Stimulated activated CD4-positive, alpha-beta T cell treated with anti-CD3 and anti-CD28 coated beads, Interleukin-12 subunit alpha, Interleukin-12 subunit beta, amount 100 ng/mL, for 24 hours (primary cell): ENCODE measurements at regions not wholly inside any gene's neighbourhood (a gene's known extent, or its start where the extent isn't known, plus 50 kb on each side); places are given as distances from the start of the nearest gene placed in this dataset.

Experiments
- DNase-seq, 2 experiments: peaks; one replicate each; pipeline ENCODE4 v3.0.0-alpha.2; 2020; ENCODE audit warnings: low read depth in 2 of 2

DNA sequence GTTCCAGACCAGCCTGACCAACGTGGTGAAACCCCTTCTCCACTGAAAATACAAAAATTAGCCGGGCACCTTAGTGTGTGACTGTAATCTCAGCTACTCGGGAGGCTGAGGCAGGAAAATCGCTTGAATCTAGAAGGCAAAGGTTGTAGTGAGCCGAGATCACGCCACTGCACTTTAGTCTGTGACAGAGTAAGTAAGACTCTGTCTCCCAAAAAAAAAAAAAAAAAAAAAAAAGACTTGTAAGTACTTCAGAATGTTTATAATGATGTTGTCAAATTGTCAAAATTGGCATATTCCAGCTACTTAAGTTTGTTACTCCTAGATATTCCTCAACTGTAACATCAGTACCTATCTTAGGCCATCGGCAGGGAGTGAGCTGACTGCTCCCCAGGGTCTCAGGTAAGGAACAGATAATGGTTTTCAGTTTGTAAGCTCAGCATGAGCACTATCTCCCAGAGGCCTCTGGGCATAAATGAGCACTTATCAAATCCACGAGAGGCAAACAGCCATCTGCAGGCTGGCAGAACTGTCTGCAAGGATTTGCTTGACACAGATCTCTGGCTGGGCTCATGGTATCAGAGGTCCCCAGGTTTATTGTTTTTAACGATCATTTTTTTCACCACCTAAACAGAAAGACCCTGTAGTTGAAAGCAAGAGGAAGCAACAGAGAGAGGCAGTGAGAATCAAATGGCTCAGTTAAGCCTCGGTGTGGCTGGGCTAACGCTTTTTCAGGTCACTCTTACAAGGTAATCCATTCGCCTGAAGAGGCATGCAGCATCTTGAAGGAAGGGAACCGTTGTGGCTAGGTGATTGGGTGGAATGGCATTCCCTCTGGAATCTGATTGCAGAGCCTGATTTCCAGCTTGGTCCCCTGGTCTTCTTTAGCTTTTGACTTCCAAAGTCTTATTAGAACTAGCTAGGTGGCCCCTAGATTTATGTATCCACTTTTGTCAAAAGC, 115.9 kb downstream of the LY86 start:
- no peak for DNase-seq

DNA sequence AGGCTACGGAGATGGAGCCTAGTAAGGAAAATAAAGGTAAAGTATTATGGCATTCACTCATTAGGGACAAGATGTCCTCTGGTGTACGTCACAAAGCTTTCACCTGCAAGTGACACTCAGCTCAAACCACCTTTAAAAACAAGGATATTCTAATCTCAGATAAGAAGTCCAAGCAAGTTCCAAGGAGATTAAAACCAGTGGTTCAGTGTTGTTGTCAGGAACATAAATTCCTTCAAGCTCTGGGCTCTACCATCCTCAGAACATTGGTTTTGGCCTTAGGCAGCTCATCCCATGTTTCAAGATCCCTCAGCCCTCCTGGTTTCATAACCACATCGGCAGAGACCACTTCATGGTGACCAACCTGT, 116.5 kb downstream of the LY86 start:
- DNase-seq = no peak

DNA sequence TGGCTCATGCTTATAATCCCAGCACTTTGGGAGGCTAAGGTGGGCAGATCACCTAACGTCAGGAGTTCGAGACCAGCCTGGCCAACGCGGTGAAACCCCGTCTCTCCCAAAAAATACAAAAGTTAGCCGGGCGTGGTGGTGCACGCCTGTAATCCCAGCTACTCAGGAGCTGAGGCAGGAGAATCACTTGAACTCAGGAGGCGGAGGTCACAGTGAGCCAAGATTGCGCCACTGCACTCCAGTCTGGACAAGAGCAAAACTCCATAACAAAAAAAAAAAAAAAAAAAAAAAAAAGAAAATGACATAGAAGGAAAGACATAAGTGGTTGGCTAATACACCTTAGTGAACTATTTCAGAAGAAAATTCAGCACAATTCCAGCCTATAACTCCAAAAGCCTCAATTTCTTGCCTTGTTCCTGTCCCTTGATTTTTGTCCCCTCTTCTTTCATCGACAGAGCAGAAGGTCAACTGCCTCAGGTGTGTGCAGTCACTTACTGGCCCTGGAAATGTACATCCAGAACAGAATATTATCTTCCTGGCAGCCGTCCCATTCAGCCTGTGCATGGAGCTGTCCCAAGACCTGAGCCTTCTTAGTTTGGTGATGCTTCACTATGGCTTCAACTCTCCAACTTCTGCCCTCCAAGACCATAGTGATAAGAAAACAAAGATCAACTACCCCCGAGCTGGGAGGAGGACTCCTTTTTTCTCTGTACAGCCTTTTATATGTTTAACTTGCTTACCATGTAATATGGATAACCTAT, 117.6 kb downstream of the LY86 start:
- no peak for DNase-seq

DNA sequence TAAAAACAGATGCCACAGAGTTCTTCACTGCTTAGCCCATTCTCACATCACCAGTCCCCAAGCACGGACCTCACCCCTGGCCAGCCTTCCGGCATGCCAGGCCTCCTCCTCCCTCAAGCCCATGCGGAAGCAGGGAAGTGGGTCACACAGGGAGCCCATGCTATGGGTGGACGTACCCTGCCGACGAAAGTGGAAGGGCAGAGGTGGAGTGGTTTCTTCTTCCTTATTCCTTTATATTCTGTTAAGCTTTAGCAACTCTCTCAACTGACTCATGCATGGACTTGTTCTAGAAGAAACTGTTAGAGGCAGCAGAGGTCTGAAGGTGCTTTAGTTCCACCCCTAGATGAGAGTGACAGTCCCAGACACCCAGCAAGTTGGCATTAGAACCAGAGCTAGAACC, 118.6 kb downstream of the LY86 start:
- DNase-seq = no peak

DNA sequence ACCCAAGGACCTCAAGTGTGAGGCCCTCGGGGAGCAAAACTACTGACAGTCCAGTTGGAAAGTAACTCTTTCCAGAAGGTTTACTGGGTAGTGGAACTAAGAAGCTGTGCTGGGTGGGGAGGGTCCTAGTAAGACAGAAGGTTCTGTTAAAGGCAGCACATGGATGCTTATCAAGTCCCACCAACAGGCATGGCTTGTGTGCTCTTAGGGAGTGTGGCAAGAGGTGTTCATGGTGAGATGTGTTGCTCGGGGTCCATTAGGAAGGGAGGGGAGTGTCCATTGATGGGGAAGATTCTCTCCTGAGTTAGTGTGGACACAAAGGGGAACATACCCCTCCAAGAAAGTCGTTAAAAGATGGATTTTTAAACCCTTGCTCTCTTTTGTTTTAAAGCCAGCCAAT, 120.6 kb downstream of the LY86 start:
- DNase-seq = no peak

DNA sequence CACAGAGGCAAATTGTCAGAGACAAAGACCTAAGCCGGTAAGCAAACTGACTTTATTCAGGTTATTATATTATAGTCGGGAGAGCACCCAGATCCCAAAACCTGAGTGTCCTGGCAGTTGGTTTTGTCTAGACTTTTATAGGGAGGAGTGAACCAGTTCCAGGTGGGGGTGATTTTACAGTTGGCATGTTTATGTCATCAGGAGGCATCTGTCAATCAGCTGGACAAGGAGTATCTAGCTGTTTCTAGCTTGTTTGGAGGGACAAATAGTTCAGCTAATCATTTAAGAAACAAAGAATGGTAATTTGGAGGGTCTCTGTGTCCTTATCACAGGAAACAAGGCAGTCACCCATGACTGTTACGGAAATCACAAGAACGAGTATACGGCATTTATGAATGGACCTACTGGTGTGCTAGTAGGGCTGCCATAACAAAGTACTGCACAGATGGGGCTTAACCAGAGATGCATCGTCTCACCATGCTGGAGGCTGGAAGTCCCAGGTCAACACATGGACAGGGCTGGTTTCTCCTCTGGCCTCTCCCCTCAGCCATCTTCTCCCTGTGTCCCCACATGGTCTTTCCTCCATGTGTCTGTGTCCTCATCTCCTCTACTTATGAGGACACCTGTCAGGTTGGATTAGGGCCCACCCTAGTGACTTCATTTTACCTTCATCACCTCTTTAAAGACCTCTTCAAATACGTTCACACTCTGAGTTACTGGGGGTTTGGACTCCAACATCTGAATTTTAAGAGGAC, 122.7 kb downstream of the LY86 start:
- DNase-seq = no peak

DNA sequence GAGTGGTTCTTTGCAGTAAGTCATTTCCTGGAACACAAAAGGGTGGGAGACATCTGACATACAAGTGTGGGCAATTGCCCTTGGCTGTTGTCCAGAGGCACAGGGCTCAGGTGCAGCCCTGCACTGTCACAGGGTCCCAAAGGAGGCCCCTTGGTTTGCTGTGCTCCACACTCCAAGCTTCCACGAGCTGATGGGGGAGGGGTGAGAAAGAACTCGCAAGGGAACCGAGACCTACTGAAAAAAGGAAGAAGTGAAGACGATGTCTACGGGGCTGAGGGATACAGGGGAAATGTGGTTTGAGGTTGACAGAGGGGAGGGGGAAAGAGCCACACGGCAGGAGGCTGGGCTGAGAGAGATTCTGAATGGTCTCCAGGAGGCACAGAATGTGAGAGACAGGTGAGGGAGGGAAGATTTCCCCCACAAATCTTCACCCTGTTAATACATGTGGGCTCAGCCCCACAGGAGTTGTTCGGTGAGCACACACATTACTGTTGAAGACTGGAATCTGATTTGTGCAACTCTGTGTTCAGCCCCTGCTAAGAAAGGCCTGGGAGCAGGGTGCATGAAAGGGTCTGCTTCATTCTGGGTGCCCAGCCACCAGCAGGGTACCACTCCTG, 123.4 kb downstream of the LY86 start:
- no peak for DNase-seq

DNA sequence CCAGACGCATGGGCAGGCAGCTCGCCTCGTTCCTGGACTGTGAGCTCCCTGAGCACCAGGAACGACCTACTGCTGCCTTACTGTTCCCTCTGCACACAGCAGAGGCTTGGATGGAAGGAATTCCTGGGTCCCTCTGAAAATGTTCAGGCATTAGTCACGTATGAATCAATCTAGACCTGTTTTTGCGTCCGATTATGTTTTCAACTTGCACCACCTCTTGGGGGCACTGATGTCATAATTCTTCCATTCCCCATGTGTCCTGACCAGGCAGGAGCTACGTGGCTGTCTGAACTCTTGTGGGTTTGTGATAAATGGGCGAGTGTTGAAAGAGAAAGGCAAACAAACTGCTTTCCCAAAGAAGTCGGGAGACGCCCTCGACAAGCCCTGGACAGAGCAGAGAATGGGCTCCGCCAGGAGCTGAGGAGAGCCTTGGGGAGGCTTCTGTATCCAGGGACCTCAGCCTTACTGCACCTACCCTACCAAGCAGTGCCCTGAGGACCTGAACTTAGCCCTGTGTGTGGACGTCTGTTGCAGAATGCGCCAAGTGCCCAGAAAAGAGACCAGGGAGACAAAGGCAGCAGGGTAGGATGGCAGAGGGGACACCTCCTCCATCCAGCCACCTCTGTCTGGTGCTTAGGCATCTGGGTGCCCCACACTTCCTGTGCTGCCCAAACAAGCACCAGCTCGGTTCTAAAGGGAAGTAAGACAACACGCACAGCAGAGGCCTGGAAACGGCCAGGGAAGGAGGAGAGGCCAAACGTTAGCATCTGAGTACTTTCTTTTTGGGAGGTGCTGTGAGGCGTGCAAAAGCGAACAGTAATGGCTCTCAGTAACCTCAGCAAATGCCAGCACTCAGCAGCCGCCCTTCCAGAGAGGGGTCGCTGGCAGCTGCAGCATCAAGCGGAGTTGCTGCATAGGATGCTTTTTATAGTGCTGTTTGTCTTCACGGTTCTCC, 124.2 kb downstream of the LY86 start:
- DNase-seq = no peak

DNA sequence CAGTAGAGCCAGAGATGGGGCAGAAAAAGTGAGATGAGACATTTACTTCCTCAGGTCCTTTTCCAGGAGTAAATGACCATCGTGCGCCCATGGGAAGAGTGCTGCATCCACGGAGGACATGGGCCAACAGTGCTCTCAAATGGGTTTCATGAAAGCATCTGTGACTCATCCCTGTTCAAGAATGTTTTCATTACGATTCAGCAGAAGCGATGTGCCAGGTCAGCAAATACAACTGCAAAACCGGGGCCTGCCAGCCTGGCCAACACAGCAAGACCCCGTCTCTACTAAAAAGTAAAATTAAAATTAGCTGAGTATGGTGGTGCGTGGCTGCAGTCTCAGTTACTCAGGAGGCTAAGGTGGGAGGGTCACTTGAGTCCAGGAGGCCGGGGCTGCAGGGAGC, 125.1 kb downstream of the LY86 start:
- DNase-seq = no peak

DNA sequence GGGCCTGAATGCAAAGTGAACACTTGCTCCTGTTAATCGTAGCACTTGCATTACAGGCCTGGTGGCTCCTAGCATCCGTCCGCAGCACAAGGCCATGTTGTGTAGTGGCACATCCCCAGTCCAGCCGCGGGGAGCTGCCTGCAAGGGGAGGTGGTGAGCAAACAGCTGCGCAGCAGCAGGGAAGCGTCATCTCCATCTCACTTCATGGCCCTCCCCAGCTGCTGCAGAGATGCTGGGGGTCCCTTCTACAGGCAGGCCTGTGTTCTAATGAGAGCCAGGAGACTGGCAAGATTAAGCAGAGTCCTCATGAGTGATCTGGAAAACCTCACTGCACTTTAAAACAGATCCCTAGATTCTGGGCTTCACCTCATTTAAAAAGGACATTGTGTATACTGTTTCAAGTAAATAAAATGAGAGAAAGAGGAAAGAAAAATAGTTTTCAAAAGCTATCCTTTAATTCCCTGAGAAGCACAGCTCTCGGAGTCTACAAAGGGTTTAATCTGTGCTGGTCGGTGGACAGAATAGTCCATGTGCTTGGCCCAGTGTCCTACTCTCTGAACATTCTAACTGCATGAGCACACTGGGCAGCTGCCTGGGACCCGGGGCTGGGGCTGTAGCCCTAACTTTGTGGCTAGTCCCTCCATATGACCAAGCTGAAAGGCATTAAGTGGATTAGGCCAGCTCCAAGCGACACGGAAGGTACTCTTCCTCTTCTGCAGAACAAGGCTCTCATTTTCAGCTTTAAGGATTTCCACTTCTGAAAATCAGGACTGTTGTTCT, 125.8 kb downstream of the LY86 start:
- DNase-seq = no peak

DNA sequence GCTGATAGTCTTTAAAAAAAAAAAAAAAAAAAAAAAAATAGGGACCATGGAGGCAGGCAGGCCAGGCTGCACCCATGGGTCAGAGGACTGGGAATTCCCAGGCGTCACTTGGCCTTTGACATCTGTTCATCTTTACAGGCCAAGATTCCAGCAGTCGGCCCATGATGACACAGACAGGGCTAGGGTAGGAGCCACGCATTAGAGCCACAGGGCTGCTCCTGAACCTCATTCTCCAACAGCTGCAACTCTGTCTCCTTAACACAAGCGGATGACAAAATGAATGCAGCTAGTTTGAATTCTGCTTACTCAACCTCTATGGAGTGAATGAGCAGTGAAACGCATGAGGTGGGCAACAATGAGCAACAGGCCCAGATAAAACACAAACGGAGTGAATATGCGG, 126.4 kb downstream of the LY86 start:
- DNase-seq = no peak

DNA sequence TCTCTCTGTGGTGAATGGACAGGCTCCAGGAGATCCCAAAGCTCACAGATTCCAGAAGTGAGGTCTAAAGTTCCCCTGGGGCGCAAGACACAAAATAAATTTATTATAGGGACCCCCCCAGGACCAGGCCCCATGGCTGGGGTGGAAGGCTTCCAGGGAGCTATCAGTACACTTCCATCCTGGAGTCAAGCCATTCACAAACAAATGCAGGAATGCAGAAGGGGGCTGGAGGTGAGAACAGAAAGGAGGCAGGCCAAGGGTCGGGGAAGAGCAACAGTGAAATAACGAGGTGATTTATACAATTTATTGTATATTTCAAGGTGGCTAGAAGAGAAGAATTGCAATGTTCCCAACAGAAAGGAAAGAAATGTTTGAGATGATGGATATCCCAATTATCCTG, 126.9 kb downstream of the LY86 start:
- DNase-seq = no peak

DNA sequence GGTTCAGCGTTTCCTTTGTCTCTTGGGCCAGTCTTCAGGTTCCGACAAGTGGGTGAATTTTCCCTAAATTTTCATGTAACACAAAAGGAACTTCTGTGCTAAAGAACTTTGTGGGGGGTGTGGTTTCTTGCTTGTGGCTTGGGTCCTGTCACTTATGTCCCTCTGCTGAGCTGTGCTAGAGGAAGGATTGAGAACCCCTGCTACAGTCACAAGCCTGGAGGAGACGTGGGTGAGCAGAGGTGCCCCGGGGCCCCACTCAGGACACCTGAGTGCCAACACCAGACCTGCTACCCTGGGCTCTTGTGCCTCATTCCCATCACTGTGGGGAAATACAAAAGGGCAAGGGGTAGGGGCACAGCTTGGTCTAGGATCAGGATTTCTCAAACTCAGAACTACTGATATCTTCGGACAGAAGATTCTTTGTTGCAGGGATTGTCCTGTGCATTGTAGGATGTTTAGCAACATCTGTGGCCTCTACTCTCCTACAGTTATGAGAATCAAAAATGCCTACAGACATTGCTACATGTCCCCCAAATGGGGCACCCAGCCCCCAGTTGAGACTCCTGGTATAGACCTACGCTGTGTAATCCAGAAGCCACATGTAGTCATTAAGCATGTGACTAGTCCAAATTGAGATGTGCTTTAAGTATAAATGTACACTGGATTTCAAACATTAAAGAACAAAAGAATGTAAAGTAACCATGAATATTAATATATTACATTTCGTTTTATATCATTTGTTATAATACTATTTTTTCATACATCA, 128.7 kb downstream of the LY86 start:
- no peak for DNase-seq

DNA sequence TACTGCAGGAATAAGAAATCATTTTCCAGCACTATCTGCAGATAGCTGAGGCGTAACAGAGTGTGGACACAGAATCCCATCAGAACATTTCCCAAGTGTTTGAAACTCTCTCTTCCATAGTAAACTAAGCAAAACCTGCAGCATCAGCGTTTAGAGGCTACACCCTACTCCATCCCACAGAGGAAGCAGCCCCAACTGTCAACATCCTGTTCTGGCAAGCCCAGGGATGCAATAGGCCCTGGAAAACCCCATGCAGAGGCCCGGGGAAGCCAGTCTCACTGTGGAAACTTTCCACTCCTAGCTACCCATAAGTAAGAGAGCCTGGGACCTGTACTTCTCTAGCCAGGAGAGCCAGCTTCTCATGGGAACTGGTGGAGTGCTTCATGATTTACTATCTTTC, 129.4 kb downstream of the LY86 start:
- DNase-seq = no peak

DNA sequence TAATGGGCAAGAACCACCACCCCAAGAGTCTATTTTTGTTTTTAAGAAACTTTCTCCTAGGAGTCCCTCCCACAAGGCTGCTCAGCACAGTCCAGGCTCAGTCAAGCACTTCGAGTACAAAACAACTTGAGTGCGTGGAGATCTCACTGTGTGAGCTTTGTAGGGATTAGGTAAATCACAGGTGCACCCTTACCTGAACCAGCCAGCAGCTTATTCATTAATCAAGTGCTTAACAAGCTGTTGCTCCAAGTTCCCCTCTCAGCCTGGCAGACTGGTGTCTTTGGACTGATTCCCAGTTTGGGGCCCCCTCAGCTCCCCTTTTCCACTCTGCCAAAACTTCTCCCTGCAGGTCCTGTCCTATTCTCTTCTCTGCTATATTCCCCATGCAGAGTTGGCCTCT, 133.1 kb downstream of the LY86 start:
- no peak for DNase-seq

DNA sequence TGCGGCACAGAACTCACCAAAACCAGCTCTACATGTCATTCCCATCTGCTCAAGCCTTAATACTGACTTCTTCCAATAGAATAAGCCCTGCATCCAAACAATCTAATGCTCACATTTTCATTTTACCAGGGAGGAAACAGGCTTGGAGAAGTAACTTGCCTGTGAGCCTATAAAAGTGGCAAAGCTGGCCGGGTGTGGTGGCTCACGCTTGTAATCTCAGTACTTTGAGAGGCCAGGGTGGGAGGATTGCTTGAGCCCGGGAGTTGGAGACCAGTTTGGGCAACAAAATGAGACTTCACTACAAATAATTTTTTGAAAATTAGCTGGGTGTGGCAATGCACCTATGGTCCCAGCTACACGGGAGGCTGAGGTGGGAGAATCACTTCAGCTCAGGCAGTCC, 133.7 kb downstream of the LY86 start:
- DNase-seq = no peak

DNA sequence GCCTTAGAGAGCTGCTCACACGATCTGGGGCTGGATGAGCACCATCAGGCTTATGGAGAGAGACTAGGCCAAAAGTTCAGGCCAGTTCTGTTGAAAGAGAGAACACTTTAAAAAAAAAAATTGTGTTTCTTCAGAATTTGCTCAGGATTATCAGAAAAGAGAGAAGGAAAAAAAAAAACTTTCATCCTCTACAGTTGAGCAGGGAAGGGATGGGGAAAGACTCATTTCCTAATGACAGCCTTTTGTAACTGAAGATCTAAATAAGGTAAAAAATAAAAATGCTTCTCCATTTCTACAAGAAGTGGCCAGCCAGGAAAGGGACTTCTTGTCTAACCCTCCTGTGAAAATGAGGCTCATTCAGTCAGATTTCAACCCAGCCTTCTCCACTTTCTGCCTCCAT, 134.8 kb downstream of the LY86 start:
- no peak for DNase-seq

DNA sequence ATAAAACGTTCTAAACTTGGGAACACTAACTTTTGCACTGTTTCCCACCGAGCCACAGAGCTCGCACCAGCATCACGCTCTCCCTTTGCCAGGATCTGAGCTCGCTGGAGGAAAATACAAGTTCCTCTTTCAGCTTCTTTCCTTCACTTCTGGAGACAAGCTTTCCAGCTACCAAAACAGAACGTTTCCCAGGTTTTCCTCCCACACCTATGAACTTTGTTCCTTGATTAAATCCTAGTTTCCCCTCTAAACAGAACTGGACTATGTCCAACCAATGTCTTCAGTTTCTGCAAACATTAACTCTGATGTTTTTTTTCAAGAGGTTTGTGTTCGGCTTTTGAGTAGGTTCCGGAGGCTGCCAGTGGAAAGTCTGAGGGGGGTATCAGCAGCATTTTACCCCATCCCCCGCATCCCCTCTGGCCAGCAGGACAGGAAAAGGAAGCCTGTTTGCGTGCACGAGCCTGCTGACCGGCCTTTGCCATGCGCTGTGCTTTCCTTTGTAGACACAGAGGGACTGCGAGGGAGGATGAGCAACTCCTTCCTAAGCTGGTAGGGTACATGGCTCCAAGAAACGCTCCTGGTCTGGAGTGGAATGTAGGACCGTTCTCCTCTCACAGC, 135.5 kb downstream of the LY86 start:
- DNase-seq = no peak
